WI38 (cell line): ENCODE measurements at regions not wholly inside any gene's neighbourhood (a gene's known extent, or its start where the extent isn't known, plus 50 kb on each side); places are given as distances from the start of the nearest gene placed in this dataset.

ENCODE experiments used
- H3K4me3 ChIP-seq: 2 replicates; pipeline ENCODE4 v1.5.1; 2011; ENCODE audit warnings: low read depth, mild to moderate bottlenecking, control low read depth, low read length
- TF ChIP-seq, protein P1 (sequence below): IDR thresholded peaks from 2 replicates; pipeline ENCODE4 v1.5.1; 2012; ENCODE audit warnings: low read depth, mild to moderate bottlenecking, control low read depth, low read length

DNA sequence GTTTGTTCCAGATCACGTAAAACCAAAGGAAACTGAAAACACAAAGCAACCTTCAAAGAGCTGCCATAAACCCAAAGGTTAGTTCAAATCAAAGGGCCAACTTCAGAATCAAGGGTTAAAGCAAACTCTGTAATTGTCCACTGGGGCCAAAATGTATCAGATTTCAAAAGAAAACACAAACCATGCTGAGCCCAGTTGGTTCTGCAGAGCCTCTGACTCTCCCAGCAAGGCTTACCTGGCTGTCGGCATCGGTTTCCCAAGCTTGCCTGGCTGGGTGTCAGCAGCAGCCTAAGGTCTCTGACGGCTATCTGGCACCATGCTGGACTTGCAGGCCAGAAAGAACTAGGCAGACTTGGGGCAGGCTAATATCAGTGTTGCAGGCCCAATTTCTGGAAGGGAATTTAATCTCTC lies 125.3 kb downstream of the DAD1 start:
- TF ChIP-seq, protein P1, sequence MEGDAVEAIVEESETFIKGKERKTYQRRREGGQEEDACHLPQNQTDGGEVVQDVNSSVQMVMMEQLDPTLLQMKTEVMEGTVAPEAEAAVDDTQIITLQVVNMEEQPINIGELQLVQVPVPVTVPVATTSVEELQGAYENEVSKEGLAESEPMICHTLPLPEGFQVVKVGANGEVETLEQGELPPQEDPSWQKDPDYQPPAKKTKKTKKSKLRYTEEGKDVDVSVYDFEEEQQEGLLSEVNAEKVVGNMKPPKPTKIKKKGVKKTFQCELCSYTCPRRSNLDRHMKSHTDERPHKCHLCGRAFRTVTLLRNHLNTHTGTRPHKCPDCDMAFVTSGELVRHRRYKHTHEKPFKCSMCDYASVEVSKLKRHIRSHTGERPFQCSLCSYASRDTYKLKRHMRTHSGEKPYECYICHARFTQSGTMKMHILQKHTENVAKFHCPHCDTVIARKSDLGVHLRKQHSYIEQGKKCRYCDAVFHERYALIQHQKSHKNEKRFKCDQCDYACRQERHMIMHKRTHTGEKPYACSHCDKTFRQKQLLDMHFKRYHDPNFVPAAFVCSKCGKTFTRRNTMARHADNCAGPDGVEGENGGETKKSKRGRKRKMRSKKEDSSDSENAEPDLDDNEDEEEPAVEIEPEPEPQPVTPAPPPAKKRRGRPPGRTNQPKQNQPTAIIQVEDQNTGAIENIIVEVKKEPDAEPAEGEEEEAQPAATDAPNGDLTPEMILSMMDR: no peak
- no peak overlapping the region for H3K4me3 ChIP-seq

DNA sequence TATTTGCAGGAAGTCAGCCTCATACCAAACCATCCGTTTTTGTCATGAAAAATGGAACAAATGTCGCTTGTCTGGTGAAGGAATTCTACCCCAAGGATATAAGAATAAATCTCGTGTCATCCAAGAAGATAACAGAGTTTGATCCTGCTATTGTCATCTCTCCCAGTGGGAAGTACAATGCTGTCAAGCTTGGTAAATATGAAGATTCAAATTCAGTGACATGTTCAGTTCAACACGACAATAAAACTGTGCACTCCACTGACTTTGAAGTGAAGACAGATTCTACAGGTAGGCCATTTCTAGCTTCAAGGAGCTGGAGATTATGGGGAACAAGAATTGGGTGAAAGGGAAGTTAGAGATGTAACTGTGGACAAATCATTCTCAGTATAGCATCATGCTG lies 126.1 kb downstream of the DAD1 start:
- TF ChIP-seq, protein P1: no peak
- no peak overlapping the region for H3K4me3 ChIP-seq

DNA sequence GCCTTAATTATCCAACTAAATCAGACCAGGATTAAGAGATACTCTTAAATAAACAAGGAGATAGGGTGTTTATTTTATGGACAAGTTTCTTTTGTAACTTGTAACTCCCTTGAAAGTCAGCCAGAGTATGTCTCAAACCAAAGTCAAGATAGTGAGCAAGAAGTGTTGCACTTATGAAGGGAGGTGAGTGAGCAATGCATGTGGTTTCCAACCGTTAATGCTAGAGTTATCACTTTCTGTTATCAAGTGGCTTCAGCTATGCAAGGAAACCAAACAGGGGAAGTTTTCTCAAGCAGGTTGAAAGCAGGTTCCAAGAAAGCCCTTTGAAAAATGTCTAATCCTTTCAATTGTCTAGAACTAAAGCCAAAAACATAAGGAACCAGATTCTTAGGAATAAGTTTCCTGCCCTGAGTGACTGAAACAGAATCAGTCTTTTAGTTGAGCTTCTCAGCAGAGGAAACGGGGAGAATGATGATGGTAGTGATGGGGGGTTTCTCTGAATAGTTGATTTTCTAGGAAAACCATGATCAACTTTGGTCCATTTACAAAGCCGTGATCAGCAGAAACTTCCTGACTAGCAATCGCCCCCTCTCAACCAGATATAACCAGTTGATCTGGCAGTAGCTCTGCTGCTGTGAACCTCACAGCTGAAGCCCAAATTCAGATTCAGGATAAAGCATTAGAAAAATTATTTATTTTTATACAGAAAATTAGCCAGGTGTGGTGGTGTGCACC lies 128.4 kb downstream of the DAD1 start:
- TF ChIP-seq, protein P1: no peak
- H3K4me3 ChIP-seq: no peak overlapping the region

DNA sequence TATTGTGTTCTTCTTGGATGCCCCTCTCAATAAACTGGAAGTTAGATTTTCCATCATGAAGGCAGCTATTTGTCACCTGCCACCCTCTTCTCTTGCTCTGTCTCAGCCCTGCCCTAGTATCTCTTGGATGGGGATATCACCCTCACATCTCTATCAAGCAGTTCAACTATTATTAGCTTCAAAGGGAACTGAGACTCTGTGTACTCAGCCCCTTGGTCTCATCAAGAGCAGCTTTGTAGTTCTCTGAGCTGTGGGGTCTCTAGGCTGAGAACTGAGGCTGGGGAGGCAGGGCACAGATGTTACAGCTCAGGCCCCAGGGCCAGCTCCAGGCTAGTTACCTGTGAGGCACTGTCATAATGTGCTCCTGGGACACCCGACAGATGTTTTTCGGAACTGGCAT lies 130.3 kb downstream of the DAD1 start:
- H3K4me3 ChIP-seq: no peak overlapping the region
- TF ChIP-seq, protein P1: no peak

DNA sequence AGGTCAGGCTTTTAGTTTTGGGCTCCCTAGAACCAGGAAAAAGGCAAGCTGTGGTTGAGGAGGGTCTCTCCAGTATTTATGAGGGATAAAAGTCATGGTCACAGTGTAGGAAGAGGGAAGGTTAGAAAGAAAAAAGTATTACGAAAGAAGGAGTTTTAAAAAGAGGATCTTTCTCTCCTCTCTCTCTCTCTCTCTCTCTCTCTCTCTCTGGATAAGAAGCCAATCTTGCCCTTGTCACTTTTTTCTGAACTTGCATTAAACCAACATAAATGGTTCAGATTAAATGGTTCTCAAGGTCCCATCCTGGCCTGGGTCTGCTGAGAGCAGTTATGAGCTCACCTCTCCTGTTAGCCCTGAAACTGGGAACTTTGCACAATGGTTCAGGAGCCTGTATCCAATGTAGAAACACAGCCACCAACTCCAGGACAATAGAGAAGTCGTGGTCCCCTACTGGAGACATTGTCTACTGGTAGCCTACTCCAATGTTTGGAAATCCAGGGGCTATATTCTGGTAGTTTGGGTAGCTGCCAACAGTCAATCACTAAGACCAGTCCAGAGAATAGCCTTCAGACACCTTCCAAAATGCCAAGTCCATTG lies 131.9 kb downstream of the DAD1 start:
- TF ChIP-seq, protein P1: no peak
- H3K4me3 ChIP-seq: no peak overlapping the region

DNA sequence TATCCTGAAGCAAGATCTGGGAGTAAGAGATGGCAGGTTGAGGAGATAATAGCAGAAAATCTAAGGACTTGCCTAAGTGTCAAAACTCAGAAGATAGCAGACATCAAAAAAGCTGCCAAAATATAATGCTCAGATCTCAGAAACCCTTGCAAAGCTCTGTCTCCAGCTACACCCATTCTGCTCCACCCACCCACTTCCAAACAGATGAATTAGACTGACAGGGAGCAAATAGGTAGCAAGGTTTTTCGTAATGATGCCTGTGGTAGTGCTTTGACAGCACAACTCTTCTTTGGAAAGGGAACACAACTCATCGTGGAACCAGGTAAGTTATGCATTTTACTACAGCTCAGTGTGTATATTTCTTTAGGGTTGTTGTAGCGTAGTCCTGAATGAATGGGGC lies 132.6 kb downstream of the DAD1 start:
- TF ChIP-seq, protein P1: no peak
- no peak overlapping the region for H3K4me3 ChIP-seq

DNA sequence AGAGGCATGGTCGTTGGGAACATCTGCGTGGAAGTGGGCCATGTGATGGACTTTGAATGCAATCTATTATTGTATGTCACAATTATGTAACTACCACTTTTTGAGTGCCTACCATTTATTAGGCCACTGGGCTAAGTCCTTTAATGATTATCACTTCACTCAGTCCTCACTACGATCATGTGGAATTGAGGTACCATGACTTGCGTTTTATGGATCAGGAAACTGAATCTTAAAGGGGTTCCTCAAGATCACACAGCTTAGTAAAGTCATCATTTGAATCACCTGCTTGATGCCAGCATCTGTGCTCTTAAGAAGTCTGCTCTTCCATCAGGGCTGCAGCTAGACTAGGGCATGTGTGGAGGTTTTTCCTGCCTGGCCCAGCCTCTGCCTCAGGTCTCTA lies 136.7 kb downstream of the DAD1 start:
- TF ChIP-seq, protein P1: no peak
- H3K4me3 ChIP-seq: no peak overlapping the region
